Cardiac fibroblast (primary cell): ENCODE measurements at regions not wholly inside any gene's neighbourhood (a gene's known extent, or its start where the extent isn't known, plus 50 kb on each side); places are given as distances from the start of the nearest gene placed in this dataset.

Experiments used
- DNase-seq, 2 donors: peaks; one replicate each; pipeline versions ENCODE4 v3.0.0 to v3.0.0-alpha.2; 2010; ENCODE audit warnings: low read depth in 2 of 2
- H3K4me3 ChIP-seq, 2 donors: replicated peaks in 1 of 2; 1 replicate in 1 of 2; 2 replicates in 1 of 2; pipeline ENCODE4 v1.5.1; 2011; ENCODE audit warnings: low read depth in 2 of 2, low read length in 2 of 2, mild to moderate bottlenecking in 2 of 2, moderate library complexity in 1 of 2
- TF ChIP-seq, protein P1 (sequence below): IDR thresholded peaks from one replicate; pipeline ENCODE4 v1.5.1; 2011; ENCODE audit warnings: low read depth, mild to moderate bottlenecking, low read length, inconsistent platforms

DNA sequence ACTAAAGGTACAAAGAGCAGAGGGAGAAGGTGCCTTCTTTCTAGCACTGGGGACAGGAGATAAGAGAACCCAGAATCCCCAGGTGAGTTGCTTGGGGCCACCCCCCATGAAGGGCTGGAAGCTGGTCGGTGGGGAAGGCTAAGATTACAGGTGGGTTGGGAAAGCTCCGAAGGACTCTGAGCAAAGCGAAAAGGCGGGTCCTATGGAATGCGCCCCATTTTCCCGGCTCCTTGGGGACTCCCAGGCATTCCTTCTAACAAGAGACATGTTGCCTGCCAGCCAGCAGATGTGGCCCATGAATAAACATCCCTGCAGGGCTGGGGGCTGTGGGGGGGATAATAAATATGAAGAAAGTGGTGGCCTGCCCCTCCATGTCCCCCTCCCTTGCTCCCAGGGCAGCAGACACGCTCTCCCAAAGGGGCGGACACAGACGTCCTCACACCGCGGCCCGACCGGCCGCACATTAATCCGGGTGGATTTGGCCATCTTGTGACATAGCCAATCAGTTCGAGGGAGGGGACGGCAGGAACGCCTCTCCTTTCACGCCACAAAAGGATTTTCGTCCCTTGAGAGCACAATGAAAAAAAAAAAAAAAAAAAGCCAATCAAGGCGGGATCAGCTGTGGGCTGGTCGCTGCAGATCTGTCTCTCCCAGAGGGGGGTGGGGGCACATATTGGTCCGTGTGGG, 98.5 kb downstream of the SOX9 start:
- no peak for DNase-seq
- TF ChIP-seq, protein P1, sequence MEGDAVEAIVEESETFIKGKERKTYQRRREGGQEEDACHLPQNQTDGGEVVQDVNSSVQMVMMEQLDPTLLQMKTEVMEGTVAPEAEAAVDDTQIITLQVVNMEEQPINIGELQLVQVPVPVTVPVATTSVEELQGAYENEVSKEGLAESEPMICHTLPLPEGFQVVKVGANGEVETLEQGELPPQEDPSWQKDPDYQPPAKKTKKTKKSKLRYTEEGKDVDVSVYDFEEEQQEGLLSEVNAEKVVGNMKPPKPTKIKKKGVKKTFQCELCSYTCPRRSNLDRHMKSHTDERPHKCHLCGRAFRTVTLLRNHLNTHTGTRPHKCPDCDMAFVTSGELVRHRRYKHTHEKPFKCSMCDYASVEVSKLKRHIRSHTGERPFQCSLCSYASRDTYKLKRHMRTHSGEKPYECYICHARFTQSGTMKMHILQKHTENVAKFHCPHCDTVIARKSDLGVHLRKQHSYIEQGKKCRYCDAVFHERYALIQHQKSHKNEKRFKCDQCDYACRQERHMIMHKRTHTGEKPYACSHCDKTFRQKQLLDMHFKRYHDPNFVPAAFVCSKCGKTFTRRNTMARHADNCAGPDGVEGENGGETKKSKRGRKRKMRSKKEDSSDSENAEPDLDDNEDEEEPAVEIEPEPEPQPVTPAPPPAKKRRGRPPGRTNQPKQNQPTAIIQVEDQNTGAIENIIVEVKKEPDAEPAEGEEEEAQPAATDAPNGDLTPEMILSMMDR = no peak
- no peak overlapping the region for H3K4me3 ChIP-seq

DNA sequence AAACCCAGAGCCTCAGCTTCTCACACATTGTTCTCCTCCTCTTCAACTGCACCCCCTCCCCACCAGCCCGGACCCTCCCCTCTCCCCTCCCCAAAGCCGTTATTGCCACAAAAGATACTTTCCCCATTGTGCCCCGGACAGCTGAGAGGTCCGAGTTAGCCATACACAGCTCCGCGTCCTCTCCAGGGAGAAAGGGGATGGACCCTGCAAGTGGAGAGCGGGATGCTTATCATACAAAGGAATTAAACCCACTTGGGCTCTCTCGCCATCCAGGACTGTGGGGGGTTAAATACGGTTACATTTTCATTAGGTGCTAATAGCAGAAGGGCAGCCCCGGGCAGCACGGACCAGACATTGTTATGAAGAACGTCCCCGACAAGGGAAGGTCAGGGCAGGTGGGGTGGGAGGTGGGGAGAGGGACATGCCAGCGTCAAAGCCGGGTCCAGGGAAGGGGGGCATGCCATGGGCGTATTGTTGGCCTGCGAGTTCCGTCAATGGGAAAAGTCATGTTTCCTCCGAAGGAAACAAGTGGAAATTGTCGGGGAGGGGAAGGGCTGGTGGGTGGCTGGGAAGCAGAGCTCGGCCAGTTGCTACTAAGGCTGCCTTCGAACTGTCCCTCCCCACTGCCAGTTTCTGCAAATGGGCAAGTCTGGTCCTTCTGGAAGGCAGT, 99.1 kb downstream of the SOX9 start:
- no peak overlapping the region for H3K4me3 ChIP-seq
- TF ChIP-seq, protein P1 = no peak
- DNase-seq = no peak

DNA sequence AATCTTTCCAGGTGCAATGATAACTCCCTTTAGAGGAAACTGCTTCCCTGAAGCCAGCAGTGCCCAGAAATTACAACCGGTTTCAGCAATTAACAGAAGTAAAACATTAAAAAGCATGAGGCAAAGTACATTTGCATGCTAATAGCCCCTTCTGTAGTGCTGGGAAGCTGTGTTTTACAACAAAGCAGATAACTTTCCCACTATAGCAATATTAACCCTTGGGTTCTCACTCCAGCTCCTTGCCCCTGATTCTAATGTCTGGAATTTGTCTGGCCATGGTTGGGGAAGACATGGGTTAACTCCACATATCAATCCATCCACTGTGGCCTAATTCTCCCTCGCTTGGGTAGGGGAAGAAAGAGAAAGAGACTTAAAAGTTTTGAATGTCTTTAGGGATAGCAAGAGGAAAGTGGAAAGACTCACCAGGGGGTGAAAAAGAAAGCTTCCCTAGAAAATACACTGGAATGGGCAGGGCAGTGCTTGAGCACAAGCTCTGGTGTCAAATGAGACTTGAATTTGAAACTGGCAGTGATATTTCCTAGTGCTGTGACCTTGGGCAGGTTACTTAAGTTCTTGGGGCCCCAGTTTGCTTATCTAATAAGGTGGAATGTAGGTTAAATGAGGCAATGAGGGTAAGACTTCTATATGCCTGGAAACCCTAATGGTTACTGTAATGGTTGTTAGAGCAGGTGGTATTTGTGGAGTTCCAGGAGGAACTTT, 102.0 kb downstream of the SOX9 start:
- TF ChIP-seq, protein P1 = no peak
- H3K4me3 ChIP-seq = no peak overlapping the region
- no peak for DNase-seq

DNA sequence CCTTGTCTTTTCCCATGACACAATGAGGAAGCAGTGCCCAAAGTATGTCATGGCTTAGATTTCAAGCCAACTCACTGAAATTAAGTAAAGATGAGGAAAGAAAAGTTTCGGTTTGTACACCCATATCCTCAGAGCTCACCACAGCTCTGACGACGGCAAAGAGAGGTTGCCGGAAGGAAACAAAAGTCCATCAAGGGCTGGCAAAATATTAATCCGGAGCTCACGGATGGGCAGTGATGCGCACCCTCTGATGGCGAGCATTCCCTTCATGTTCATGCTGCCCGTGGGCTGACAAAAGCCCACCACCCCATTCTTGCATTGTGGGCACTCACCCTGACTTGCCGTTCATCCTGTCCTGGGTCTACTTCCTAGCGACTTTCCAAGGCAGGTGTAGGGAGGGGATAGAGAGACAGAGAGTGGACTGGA, 103.1 kb downstream of the SOX9 start:
- no peak overlapping the region for H3K4me3 ChIP-seq
- TF ChIP-seq, protein P1 = no peak
- DNase-seq = no peak

DNA sequence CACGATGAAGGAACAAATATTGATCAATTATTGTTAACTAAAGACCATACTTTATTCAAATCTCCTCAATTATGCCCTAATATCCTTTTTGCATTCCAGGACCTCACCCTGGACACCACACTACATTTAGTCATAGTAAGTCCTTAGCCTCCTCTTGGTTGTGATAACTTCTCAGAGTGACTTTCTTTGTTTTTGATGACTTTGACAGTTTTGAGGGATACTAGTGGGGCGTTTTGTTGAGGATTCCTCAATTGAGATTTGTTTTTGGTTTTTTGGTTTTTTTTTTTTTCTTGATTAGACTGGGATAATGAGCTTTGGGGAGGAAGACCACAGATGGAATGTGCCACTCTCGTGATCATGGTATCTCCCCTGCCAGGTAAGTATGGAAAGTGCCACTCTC, 105.5 kb downstream of the SOX9 start:
- TF ChIP-seq, protein P1 = no peak
- no peak for DNase-seq
- no peak overlapping the region for H3K4me3 ChIP-seq

DNA sequence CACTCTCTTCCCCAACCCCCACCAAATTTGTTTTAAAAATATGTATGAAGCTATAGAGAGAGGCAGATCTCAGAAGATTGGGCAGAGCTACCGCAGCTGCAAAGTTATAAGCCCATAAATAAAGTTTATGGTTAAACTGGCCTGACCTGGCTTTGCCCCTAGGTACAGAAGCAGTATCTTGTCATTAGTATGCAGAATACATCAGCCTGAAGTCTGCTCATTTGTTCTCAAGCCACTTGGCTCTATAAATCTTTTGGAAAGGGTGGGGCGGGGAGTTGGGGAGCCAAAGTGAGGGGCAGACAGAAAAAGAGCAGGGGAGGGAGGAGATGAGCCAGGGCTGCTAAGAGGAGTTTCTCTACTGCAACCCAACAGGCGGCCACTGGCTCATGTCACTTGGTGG, 113.2 kb downstream of the SOX9 start:
- no peak for DNase-seq
- TF ChIP-seq, protein P1 = no peak
- H3K4me3 ChIP-seq = no peak overlapping the region
